Fibroblast of skin of right biceps (primary cell): ENCODE measurements at regions not wholly inside any gene's neighbourhood (a gene's known extent, or its start where the extent isn't known, plus 50 kb on each side); places are given as distances from the start of the nearest gene placed in this dataset.
"Not testable (repeated sequence)": the region's sequence is repeated elsewhere in the genome, so short reads cannot be mapped to it uniquely, and the experiment has no call there.

Experiments
- DNase-seq: peaks from one replicate; pipeline ENCODE4 v3.0.0-alpha.2; 2013

GRCh38 chr5:44048276-44048984 is 340.8 kb downstream of the FGF10 start:
- DNase-seq: no peak

GRCh38 chr5:44046619-44047364 is 342.4 kb downstream of the FGF10 start:
- no peak for DNase-seq

GRCh38 chr5:44044549-44044948 is 344.7 kb downstream of the FGF10 start:
- not testable (repeated sequence) for DNase-seq

DNA sequence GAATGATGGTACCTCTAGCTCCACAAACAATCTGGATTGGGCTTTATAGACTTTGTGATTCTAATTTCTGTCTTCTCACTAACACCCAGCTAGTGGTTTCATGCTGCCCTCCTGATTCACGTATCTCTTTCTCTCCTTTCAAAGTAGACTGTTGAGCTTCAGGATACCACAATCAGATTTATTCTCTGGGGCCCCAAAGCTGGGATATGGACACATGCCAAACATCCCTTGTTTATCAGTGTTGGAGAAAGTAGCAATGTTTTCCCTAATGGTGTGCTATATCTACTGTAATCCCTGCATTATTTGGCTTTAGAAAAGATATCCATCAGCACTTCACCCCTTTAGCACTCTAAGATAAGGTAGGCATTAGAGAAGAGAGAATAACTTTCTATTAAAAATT is 361.0 kb downstream of the FGF10 start:
- no peak for DNase-seq

DNA sequence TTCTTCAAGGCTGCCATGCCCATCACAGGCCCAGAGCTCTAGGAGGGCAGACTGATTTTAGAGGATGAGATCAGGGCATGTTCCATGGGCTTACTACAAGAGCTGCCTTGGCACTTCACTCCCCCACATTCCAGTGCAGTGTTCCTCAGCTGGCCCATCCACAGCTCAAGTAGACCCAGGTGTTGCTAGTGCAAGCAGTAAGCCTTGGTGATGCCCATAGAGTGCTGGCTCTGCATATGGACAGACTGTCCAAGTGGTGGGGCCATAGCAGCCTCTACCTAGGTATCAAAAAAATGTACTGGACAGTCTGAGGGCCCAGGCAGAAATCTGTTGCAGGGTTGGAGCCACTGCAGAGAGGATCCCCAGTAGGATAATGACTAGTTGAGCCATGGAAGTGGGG is 366.6 kb downstream of the FGF10 start:
- no peak for DNase-seq

DNA sequence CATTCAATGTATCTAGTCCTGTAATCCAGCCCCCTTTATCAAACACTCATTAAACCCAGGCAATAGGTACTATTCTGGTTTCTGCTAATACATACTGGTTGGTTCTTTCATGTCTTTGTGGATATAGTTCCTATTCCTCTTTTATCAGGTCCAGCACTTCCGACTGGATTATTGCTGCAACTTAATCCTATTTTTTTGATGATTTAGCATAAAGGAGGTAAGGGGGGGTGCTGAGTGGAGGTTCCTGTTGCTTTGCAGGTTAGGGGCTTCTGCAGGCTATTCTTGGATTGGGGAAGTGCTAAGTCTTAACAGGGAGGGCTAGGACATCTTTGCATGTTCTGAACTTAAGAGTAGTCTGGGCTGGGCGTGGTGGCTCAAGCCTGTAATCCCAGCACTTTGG is 377.7 kb downstream of the FGF10 start:
- no peak for DNase-seq

GRCh38 chr5:44002381-44002901 is 386.8 kb downstream of the FGF10 start:
- no peak for DNase-seq

DNA sequence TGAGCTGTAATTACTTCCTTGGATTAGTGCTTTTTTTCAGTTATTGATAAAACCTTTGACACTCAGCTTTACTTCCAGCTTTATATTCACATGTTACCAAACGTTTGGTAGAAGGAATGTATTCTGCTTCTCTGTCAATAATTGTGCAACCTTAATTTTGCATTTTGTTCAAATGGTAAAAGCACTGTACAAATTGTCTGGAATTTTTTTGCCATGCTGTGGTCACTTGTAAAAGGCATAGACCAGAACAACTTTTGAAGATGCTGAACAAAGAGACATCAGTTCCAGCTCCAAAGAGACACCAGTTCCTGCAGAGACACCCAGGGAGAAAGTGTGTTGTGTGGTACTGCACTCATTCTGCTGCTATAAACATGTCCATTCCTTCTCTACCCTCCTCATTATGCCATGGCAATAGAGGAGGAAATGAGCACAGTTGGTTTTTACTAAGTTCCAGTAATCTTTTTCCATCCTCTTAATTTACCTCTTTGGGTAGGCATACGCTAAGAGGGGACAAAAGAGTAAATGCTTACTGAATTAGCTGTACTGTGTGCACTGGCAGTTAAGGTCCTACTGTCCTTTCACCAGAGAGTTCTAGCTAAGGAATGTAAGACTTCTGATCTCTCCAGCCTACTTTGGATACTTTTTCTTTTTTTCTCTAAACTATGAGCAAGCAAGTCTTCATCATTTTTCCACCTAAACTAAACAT is 387.4 kb downstream of the FGF10 start:
- no peak for DNase-seq

DNA sequence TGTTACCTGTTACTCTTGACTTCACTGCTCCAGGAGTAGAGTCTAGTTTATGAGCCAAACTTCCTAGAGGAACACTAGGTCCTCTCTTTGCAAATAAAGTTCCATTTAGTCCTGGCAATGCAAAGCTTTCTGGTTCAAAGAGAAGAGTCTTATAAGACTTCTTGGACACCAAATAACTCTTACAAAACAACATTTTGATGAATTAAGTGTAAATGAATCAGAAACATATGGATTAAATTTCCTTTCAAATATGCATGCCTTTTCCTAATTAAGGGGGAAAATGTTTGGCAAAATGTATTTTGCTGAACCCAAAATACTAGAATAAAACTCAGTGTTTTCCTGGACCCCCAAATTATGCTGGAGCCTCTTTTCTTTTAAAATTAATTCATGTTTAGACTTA is 388.0 kb downstream of the FGF10 start:
- DNase-seq: no peak

GRCh38 chr5:43997647-43998272 is 391.5 kb downstream of the FGF10 start:
- no peak for DNase-seq

DNA sequence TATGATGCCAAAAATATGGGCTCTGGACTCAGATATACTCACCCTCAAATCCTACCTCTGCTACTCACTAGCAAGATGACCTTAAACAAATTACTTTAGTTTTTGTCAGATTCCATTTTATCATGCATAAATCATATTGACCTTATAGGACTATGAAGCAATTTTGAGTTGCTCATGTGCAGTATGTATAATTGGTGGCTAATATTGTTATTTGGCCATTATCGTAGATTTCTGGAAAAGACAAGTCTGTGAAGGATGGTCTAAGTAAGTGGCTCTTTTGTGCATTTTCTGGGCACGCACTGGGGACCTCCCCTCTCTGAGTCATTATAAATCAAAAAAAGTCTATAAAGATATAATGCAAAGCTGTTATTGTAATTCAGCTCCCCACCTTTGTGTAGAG is 393.0 kb downstream of the FGF10 start:
- no peak for DNase-seq

DNA sequence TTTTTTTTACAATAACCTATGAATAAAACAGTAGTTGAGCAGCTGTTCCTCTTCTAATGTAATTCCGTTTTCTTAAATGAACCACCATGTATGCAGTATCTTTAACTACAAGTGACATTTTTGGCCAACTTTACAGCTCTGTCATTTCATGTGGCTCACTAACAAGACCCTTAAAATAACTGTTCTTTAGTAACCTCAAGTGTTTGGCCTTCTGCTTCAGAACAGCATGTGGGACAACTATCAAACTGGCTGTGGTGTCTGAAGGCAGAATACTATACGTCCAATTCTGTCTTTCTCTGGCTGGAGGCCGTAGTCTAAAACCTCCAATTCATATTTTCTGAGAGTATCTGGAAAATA is 391.4 kb downstream of the NNT start:
- no peak for DNase-seq

GRCh38 chr5:43993634-43994351 is 390.8 kb downstream of the NNT start:
- DNase-seq: no peak

GRCh38 chr5:43985411-43985810 is 382.4 kb downstream of the NNT start:
- DNase-seq: no peak

- DNase-seq: no peak
Observed at GRCh38 chr5:43981556-43981955, 378.6 kb downstream of the NNT start.

GRCh38 chr5:43973908-43974307 is 370.9 kb downstream of the NNT start:
- DNase-seq: no peak

DNA sequence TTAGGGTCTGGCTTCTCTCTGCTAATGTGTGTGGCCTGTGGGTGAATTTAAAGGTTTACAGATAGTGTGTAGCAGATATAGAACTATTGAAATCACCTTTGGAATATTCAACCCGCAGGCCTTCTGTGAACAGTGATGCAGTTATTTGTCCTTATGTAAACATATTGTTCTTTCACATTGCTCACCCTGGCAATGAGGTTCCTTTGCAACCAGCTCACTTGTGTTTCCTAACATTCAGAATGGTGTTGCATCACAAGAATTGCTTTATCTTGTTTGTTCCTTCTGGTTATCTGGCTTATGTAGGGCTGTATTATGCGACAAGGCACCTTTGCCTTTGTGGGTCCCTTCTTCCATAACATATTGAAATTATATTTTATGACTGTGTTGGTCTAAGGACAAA is 370.3 kb downstream of the NNT start:
- DNase-seq: no peak

DNA sequence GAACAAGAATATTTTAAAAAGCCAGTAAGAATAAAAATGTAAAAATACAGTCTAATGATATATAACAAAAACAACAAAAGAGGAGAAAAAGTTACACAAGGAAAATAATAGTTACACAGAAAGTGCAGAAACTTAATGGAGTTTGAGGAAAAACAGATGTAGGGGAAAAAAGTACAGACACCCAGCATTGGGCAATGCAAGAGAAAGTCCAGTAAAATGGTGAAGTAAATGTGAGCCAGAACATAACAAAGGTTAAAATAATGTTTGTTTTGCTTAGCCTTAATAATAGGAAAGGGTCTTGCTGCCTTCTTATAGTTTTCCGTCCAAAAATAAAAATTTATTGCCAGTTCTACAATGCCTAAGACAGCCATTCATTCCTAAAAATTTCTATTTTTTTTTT is 364.2 kb downstream of the NNT start:
- no peak for DNase-seq

GRCh38 chr5:43959144-43959543 is 356.2 kb downstream of the NNT start:
- DNase-seq: no peak

DNA sequence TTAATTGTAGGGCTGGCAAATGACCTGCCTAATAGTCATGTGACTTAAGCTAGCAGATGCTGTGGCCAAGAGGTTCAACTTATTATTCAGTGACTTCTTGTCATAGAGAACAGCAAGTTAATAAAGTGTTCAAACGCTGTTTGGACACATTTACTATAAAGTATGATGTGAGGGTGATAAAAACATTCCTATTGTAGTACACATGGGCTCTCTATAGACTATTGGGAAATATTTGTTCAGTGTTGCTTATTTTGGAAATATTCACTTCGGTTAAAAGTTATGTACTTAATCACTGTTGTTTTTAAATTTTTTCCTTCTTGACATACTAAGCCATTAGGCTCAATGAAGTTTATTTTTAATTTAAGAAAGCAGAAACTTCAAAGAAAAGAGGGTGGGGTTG is 345.0 kb downstream of the NNT start:
- no peak for DNase-seq

- no peak for DNase-seq
Observed at GRCh38 chr5:43941806-43942205, 338.8 kb downstream of the NNT start.

DNA sequence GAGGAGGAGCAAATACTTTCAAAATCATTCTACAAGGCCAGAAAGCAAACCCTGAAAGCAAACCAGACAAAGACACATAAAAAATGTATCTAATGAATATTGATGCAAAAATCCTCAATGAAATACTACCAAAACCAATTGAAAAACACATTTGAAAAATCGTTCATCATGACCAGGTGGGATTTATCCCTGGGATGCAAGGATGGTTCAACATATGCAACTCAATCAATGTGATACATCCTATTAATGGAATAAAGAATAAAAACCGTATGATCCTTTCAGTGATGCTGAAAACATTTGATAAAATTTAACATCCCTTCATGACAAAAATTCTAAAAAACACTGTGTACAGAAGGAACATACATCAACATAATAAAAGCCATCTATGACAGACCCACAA is 337.6 kb downstream of the NNT start:
- DNase-seq: no peak

DNA sequence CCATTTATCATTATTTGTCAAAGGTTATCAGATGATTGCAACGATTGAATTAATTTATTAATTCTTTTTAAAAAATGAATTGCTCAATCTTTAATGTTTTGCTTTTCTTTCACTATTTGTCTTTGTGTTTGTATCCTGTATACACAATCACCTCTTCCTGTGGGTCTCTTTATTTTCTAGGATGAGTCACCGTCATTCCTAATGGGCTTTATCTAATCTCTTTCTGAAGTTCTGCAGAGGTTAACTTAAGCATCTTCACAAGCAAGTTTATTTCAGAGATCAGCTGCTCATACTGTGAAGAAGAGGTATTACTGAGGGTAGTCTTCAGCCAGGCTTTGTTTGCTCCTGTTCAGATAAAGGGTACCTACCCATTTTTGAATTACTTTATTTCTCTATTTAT is 323.9 kb downstream of the NNT start:
- DNase-seq: no peak
